Pons (tissue), 1 donor: ENCODE measurements at regions not wholly inside any gene's neighbourhood (a gene's known extent, or its start where the extent isn't known, plus 50 kb on each side); places are given as distances from the start of the nearest gene placed in this dataset.

Source experiments
- DNase-seq: peaks from one replicate; pipeline ENCODE4 v3.0.0-alpha.2; 2016; ENCODE audit warnings: low spot score

DNA sequence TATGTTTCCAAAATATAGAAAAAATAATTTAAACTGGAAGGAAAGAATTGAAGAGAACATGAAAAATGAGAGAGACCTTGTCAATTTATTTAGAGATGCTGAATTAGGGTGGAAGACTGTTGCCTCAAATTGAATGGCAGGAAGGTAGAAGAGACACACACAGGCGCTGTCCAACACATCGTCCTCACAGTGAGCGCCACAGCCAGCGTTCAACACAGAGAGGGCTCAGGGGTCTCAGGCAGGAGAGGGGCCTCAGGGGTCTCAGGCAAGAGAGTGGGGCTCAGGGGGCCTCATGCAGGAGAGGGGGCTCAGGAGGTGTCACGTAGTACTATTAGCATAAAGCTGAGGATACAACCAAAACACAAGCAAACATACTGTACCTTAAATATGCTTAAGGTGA lies 65.7 kb downstream of the TMEM18 start:
- no peak for DNase-seq

DNA sequence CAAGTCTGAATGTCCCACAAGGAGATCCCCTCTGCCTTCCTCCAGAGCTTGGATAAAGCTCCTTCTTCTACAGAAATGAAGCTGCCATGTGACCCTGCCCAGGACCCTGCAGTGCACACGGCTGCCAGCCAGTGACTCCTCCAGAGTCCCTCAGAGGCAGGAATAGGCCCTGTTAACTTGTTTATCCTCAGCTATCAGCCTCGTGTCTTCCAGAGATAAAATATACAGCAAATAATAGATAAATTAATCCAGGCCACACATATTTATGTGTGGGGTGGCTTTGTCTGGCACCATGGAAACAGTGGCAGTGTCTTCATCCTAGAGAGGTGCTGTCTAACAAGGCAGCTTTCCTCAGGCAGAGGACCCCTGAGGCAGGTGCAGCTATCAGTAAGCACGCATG lies 66.7 kb downstream of the TMEM18 start:
- no peak for DNase-seq

DNA sequence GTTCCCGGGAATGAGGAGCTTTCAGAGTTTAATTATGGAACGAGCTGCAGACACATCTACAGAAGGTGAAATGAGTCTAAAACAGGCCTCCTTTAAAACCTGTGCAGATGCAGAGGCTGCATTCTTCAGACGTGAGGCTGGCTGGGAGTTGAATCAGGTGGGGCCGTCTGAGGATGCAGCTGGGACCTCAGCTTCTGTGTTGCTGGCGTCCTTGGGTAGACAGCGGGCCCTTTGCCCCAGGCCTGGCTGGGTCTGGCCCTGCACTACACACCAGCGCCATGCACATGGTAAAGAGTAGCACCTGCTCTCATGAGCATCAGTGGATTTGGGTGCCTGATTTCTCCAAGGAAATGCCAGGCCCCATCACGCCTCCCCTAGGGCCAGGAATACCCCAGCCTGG lies 67.3 kb downstream of the TMEM18 start:
- DNase-seq: no peak

DNA sequence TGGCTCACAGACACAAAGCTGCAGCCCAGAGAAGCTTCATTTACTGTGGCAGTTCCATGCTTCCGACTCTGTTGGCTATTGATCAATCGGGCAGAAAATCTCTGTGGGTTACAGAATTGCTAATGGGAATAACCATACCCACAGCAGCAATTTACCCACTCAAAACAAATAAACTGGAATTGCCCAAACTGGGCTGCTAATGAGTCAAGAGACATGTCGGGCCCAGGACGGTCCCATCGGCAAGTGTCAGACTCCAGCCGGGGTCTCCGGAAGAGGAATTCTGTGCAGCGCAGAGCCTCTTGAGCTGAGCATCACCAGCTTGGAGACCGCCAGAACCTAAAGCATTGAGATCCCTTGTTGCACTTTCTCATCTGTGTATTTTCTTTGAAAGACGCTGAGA lies 67.8 kb downstream of the TMEM18 start:
- DNase-seq: no peak

DNA sequence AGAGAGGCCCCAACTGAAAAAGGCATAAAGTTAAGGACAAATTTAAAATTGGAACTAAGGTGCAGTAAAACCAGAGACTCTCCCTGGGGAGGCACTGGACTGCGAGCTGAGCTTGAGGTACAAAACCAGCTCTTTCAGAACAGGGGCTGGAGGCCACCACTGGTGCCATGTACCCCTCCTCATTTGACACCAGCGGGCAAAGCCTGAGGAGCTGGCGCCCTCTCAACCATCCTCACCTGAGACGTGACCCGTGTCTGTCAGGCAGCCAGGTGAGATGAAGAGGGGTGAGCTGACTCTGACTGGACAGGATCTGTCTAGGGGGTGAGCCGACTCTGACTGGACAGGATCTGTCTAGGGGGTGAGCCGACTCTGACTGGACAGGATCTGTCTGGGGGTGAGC lies 68.5 kb downstream of the TMEM18 start:
- DNase-seq: no peak

DNA sequence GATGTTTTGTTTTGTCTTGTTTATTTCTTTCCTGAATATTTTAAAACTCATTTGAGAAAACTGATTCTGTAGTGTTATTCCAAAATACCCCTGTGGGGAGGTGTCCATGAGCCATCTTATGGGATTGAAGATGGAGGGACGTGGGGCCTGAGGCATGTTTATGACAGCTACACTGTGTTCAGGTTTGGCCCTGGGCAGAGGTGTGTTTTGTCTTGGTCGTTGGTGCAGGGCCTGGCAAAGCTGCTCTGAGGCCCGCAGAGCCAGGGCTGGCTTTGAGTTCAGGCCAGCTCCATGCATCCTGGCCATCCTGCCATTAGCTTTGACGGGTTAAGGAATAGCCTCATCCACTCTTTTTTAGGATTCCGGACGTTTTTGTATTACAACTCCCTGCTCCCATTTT lies 68.9 kb downstream of the TMEM18 start:
- no peak for DNase-seq

DNA sequence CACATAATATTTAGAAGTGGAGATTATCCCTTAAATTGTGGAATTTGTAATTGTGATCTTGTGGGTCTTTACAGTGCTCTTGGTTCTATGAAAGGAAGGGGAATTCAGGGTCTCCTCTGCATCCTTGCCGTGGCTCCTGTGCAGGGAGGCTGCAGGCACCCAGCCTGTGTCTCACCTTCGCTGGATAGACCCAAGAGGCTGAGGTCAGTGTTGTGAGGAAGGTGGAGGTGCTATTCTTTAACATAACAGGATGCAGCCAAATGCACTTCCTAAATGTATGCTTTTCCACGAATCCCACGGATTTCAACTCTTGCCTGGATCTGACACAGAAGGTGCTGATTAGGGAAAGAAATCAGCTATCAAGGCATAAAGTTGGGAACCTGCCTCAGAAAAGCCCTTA lies 69.5 kb downstream of the TMEM18 start:
- DNase-seq: no peak

DNA sequence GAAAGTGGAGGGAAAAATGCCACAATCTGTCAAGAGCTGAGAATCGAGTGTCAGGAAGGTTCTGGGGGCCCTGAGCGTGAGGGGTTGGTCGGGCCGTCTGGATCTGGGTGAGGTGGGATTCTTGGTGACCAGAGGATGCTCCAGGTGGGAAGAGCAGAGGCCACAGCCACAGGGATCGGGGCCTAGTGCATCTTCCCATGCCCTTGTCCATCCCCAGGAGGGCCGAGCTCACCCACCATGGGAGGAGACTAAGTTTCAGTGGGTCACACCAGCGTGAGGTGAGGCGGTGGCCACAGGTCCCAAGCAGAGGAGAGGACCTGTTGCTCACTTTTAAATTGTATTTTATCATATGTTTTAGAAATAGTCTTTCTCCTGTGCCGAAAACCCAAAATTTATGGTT lies 70.0 kb downstream of the TMEM18 start:
- no peak for DNase-seq

DNA sequence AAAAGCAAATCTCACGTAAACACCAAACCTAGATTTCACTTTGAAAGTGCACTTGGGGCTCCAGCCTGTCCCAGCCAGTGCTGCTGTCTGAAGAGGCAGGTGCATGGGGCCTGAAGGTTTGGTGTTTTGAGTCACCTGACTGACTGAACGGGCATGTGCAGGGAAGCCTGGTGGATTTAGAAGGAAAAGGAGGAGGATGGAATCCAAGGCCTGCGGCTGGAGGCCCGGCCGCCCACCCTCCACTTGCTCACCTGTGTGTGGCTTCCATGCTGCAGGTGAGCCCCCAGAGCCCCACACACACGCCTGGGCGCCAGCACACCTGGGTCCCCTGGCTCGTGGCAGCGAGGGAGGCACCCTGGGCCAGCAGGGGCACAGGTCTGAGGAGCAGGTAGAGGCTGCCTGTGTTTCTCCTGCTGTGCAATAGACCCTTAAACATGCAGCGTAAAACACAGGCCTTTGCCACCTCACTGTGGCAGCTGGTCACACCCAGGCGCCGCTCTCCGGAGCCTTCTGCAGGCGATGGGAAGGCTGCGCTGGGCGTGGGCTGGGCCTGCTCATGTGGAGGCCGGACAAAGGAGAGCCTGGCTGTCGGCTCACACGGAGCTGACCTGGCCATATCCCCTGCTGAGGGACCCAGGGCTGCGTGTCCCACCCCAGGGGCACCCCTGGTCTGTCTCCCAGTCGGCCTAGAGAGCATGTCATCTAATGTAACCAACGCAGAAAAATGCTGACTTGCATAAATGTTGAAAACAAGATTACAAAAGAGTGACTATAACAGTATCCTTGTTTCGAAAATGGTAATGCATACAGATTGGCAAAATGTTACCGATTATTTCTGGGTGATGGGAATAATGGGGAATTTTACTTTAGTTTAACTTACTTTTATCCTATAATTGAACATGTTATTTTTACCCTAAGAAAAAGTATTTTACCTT lies 71.3 kb downstream of the TMEM18 start:
- no peak for DNase-seq

DNA sequence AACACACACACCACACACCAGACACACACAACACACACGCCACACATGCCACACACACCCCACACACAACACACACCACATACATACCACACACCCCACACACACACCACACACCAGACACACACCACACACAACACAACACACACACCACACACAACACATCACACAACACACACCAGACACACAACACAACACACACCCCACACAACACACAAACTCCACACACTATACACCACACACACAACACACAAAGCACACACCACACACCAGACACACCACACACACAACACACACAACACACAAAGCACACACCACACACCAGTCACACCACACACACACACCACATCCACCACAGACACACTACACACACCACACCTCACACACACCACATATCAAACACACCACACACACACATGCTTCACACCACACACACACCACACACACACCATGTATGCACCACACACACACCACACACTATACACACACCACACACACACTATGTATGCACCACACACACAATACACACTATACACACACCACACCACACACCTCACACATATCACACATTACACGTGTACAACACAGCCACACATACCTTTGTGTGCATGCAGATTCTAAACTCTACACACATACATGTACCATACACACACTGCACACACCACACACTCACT lies 72.2 kb downstream of the TMEM18 start:
- no peak for DNase-seq

DNA sequence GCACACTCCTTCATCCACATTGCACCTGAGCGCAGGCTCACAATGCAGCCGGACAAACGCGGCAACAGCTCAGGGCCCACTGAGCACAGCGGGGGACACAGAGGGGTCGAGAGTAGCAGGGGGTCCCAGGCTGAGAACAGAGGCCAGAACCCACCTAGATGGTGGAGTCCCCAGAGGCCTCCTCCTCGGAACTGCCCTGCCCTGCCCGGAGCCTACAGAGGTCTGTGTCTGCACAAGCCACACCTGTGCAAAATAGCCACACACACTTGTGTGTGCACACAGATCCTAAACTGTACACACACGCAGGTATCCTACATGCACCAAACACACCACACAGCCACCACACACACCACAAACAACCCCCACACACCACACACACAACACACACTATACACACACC lies 72.8 kb downstream of the TMEM18 start:
- no peak for DNase-seq

DNA sequence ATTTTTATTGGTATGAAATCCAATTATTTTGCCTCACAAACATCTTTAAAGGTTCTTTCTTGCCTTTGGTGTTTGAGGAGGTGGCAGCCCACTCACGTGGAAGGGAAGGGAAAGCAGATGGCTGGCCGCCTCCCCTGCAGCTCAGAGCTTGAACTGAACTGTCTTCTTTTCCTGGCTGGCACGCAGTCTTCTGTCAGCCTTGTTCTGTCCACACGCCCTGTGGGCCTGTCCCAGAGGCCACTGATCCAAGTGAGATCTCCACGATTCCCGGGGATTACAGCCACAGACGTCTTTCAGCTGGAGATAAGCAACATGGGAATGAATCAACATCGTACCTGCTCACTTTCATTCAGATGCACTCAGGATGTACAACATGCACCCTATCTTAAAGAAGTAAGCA lies 73.3 kb downstream of the TMEM18 start:
- DNase-seq: no peak

DNA sequence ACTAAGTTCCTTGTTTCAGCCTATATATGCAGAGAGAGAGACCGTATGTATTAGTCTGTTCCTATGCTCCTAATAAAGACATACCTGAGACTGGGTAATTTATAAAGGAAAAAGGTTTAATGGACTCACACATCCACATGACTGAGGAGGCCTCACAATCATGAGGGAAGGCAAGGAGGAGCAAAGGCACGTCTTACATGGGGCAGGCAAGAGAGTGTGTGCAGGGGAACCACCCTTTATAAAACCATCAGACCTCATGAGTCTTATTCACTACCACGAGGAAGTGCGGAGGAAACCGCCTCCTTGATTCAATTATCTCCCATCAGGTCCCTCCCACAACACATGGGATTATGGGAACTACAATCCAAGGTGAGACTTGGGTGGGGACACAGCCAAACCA lies 73.8 kb downstream of the TMEM18 start:
- DNase-seq: no peak

DNA sequence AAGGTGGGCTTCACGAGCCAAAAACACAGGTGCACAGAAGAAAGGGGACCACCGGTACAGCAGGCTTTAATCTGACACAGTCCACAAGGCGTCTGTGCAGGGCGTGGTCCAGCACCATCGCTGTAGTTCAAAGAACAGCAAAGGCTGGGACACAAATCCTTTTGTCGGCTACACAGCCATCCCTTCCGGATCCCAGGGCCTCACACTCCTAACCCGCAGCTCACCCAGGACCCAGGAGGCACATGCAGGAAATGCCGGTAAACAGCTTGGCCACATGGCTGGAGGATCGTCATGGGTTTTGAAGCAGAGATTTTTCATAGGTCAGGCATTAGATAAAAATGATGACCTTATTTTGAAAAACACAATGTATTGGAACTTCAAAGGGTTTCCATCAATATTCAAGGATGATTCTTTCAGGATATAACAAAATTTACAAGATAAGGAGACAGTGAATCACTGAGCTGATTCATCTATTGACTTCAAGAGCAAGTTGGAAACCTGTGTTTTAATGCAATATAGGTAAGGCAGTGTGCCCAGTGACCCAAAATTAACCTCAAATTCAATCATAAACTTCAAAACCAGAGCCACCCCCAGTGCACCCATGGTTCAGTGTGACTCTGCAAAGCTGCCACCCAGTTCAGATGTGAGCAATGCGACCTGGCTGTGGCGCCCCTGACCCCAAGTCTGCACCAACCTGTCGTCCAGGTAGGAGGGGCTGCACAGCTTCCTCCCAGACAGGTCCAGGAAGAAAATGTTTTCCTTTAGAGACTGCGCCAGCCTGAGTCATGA lies 74.4 kb downstream of the TMEM18 start:
- DNase-seq: no peak

DNA sequence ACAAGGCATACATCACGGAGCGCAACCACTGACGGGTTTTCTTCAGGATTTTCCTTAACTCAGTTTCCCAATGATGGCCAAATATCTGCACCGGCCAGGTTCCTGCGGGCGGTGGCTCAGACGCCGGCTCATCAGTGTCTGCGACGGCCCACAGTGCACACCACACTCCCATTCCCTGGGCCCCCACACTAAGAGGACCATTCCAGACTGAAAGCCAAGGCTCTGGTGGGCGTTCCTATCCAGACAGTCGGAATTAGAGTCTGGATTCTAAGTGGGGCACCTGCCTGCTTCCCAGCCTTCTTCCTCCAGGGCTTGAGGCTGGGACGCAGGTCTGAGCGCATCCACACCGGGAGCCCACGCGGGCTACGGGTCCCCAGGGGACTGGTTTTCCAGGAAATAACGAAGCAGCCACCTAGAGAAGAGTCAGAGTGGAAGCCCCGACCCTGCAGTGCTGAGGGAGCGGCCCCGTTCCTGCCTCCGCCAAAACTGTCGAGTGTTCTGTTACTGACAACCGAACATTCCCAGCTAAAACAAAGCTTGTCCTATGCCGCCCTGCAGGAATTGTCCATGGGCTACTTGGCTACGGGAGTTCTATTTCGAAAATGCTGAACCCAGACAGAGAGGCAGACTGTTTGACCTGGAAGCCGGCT lies 75.3 kb downstream of the TMEM18 start:
- no peak for DNase-seq

DNA sequence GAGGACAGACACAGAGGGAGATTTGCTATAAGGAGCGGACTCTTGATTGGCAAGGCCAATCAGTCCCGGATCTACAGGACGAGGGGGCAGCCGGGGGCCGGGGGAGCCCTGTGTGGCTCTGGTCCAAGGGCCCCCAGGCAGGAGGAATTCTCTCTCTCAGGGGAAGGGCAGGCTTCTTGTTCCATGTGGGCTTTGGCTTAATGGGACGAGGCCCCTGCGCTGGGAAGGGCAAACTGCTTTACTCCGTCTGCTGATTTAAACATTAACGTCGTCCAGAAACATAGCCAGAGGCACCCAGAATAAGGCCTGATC lies 75.9 kb downstream of the TMEM18 start:
- DNase-seq: no peak

DNA sequence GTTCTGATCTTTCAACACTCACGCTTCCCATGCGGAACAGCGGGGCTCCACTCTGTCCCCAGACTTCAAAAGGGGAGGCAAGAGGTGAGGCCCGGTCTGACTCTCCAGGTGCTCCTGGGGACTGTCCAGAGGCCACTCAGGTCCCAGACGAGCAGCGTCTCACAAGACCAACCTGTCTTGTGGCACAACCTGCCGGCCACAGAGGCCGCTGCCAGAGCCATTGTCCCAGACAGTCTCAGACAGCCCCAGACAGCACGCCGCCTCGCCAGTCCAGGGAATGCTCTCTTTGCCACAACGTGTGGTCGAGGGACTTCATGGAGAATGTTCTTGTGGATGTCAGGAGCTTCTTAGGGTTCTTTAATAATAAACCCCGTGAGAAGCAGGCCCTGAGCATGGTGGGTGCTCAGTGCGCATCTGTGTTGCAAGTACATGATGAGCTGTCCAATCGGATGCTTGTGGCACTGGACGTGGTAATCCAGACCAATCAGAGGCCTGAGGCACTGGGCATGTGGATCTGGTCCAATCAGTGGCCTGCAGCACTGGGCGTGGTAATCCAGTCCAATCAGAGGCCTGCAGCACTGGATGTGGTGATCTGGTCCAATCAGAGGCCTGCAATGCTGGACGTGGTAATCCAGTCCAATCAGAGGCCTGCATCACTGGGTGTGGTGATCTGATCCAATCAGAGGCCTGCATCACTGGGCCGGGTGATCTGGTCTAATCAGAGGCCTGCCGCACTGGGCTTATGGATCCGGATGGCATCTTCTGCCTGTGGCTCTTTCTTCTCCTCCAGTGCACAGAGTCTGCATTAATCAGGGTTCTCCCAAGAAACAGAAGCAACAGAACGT lies 76.4 kb downstream of the TMEM18 start:
- no peak for DNase-seq

DNA sequence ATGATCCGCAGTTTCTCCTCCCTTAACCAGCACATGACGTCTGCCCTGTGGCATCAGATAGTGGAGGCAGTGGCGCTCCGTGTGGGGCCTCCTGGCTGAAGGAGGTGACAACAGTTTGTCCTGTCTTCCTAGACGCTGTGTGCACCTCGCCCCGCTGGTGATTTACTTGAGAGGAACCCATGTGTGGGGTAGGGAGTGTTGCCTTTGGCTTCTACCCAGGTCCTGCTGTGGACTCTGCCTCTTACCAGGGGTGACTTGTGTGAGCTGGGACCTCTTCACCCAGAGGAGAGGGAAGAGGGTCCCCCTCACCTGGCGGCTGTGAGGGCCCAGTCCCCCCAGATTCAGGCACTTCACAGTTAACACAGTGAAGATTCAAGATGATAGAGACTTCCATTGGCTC lies 77.6 kb downstream of the TMEM18 start:
- DNase-seq: no peak

DNA sequence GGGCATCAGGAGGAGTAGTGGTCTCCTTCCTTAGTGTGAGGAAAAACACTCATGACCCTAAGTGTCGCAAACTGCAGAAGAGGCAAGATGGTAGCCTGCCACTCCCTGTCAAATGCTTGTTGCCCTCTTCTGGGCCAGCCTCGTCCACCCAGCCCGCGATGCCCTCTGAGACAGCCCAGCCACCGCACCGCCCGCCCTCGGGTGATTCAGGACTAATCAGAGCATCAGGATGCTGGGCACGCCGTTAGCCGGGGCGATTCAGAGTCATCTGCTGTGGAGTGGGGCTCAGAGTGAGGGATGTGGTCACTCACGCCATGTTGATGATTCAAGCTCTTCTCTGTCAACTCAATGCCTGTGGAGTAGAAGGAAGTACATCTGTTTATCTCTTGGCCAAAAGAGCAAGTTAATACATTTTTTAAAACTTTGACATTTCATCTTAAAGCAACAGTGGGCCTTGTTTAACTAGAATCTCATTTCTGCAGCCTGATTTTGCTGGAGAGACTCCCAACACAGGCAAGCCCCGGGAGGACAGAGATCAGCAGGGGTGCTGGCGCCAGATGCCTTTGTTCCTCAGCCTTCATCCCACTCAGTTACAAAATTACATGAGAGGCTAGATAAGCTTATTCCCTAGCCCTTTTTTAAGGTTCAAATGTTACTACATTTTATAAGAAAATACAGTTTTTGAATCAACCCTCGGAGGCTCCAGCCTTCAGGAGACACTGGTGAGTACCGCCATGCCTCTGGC lies 79.0 kb downstream of the TMEM18 start:
- no peak for DNase-seq

DNA sequence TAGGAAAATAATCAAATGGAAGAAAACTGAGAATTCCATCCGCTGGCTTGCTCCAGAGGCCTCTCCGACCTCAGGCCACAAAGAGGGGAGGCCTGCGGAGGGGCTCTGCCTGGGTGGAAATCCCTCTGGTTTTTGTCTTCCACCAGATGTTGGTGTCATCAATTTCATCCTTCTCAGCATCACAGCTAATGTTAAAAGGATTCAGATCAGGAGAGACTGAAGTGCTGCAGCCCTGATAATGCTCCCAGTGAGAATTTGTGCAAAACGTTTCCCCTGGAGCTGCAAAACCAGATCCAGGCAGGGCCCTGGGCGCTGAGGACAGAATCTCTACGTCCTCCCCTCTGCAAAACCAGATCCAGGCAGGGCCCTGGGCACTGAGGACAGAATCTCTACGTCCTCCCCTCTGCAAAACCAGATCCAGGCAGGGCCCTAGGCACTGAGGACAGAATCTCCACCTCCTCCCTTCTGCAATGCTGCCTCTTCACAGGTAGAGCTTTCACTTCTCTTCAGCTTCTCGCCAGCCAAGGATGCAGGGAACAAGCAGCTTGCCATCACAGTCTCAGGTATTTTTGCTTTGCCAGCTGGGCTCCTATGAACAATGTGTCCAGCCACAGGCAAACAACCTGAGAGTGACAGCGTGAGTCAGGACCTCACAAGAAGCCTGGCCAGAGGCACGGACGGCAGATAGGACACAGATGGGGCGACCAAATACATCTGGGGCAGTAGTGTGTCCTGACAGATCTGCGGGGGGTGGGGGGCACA lies 81.2 kb downstream of the TMEM18 start:
- no peak for DNase-seq
